Mucosa of rectum (tissue), 2 donors: ENCODE measurements at regions not wholly inside any gene's neighbourhood (a gene's known extent, or its start where the extent isn't known, plus 50 kb on each side); places are given as distances from the start of the nearest gene placed in this dataset.

Experiments
- H3K27ac ChIP-seq, 2 donors: one replicate each; pipeline ENCODE4 v1.7.0; 2013; ENCODE audit warnings: inconsistent platforms in 2 of 2, low read depth in 2 of 2, low read length in 2 of 2
- H3K27me3 ChIP-seq, 2 donors: one replicate each; pipeline ENCODE4 v1.7.0; 2013; ENCODE audit warnings: low read length in 2 of 2; ENCODE audit not compliant: control insufficient read depth in 2 of 2, insufficient read depth in 2 of 2
- H3K36me3 ChIP-seq, 2 donors: one replicate each; pipeline ENCODE4 v1.7.0; 2013; ENCODE audit warnings: low read length in 2 of 2; ENCODE audit not compliant: control insufficient read depth in 2 of 2, insufficient read depth in 2 of 2
- H3K4me1 ChIP-seq, 2 donors: one replicate each; pipeline ENCODE4 v1.7.0; 2013; ENCODE audit warnings: low read length in 2 of 2, mild to moderate bottlenecking in 1 of 2; ENCODE audit not compliant: control insufficient read depth in 2 of 2, insufficient read depth in 2 of 2
- H3K4me3 ChIP-seq, 2 donors: one replicate each; pipeline ENCODE4 v1.7.0; 2013; ENCODE audit warnings: low read length in 2 of 2
- H3K9ac ChIP-seq, 2 donors: one replicate each; pipeline ENCODE4 v1.7.0; 2013; ENCODE audit warnings: low read length in 2 of 2, low read depth in 1 of 2, mild to moderate bottlenecking in 1 of 2
- H3K9me3 ChIP-seq, 2 donors: one replicate each; pipeline ENCODE4 v1.7.0; 2013; ENCODE audit warnings: low read length in 2 of 2; ENCODE audit not compliant: control insufficient read depth in 2 of 2
- donor health status: healthy.
- donor health status: Normal muscosa, but diverticular disease.

DNA sequence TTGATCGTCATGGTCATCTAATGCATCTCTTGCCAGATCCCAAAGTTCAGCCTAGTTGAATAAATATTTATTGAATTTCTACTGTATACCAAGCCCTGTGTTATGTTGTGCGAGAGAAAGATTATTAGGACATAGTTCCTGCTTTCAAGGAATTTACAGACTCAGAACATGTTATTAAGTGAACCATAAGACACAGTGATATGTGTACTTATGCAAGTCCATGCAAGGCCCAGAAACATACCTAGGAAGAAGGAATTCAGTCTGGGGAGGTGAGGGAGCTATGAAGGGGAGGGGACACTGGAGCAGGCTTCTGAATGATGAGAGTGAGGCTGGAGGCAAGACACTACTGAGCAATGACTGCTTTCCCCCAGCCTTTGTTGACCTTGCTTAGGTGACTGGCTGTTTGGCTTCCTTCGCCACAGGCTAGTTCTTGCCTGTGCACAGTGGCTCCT is 81.4 kb downstream of the ACAA2 start:
- Histone ChIP-seq H3K4me3 (no peak overlapping the region), H3K9ac (no peak overlapping the region), H3K27ac (no peak overlapping the region), H3K4me1 (peaks cover 4 to 6% of the 10 kb centered on the region in 2 donors), H3K36me3 (no peaks in the 10 kb centered on the region), H3K9me3 (no peaks in the 10 kb centered on the region), H3K27me3 (no peaks in the 10 kb centered on the region)

- H3K27me3 ChIP-seq = no peaks in the 10 kb centered on the region
- no peaks in the 10 kb centered on the region for H3K9me3 ChIP-seq
- no peak overlapping the region for H3K4me3 ChIP-seq
- no peaks in the 10 kb centered on the region for H3K36me3 ChIP-seq
- peaks cover 4 to 6% of the 10 kb centered on the region in 2 donors for H3K4me1 ChIP-seq
- no peak overlapping the region for H3K9ac ChIP-seq
- H3K27ac ChIP-seq = no peak overlapping the region
Observed at GRCh38 chr18:49731421-49731841, 81.9 kb downstream of the ACAA2 start.

GRCh38 chr18:49730951-49731391 is 82.4 kb downstream of the ACAA2 start:
- no peaks in the 10 kb centered on the region for H3K27me3 ChIP-seq
- H3K36me3 ChIP-seq = no peaks in the 10 kb centered on the region
- H3K9me3 ChIP-seq = no peaks in the 10 kb centered on the region
- peaks cover 4 to 6% of the 10 kb centered on the region in 2 donors for H3K4me1 ChIP-seq
- H3K27ac ChIP-seq = no peak overlapping the region
- H3K4me3 ChIP-seq = no peak overlapping the region
- no peak overlapping the region for H3K9ac ChIP-seq

GRCh38 chr18:49728542-49728941 is 84.8 kb downstream of the ACAA2 start:
- Histone ChIP-seq H3K4me1 (peaks cover 9 to 11% of the 10 kb centered on the region in 2 donors), H3K27ac (no peak overlapping the region), H3K4me3 (no peak overlapping the region), H3K27me3 (no peaks in the 10 kb centered on the region), H3K9ac (no peak overlapping the region), H3K36me3 (no peaks in the 10 kb centered on the region), H3K9me3 (no peaks in the 10 kb centered on the region)

DNA sequence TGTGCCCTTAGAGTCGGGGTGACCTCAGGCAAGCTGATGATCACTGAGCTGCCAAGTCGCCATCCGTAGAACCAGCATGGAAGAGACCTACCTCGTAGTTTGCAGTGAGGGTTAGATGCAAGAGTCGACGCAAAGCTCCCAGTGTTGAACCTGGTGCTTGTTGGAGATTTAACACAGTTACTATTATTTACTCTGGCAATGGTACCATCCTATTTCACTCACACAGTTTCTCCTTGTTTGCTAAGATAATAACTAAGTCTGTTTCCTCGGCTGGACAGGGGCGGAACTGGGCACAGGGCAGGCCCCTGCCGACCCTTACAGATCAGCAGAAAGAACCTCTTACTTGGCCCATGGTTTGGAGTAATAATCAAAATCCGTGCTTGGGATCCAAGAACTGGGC is 85.5 kb downstream of the ACAA2 start:
- no peaks in the 10 kb centered on the region for H3K36me3 ChIP-seq
- no peak overlapping the region for H3K9ac ChIP-seq
- H3K4me1 ChIP-seq = peaks cover 13 to 18% of the 10 kb centered on the region in 2 donors
- H3K27ac ChIP-seq = no peak overlapping the region
- no peaks in the 10 kb centered on the region for H3K9me3 ChIP-seq
- no peaks in the 10 kb centered on the region for H3K27me3 ChIP-seq
- H3K4me3 ChIP-seq = no peak overlapping the region

DNA sequence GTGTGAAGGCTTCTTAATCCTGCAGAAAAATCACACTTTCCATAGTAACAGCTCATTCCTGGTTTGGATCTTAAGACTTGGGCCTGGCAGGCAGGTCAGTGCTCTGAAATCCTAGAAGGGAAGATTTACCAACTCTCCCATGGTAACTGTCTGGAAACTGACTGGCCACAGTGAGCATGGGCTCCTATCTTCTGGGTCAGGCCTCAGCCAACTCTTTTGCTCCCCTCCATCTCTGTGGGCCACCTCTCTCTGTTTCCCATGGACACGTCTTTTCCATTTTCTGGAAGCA is 86.7 kb downstream of the ACAA2 start:
- Histone ChIP-seq H3K27me3 (no peaks in the 10 kb centered on the region), H3K36me3 (no peaks in the 10 kb centered on the region), H3K4me3 (no peak overlapping the region), H3K9me3 (no peaks in the 10 kb centered on the region), H3K4me1 (peaks cover 13 to 24% of the 10 kb centered on the region in 2 donors), H3K9ac (no peak overlapping the region), H3K27ac (no peak overlapping the region)

- H3K4me1 ChIP-seq = peaks cover 12 to 23% of the 10 kb centered on the region in 2 donors
- H3K9ac ChIP-seq = no peak overlapping the region
- H3K27me3 ChIP-seq = no peaks in the 10 kb centered on the region
- no peaks in the 10 kb centered on the region for H3K36me3 ChIP-seq
- no peaks in the 10 kb centered on the region for H3K9me3 ChIP-seq
- peak overlapping the region in 1 of 2 donors; percentile 35 for H3K27ac ChIP-seq
- H3K4me3 ChIP-seq = no peak overlapping the region
Observed at GRCh38 chr18:49725809-49726674, 87.3 kb downstream of the ACAA2 start.

GRCh38 chr18:49723648-49724180 is 89.6 kb downstream of the ACAA2 start:
- peaks cover 9 to 19% of the 10 kb centered on the region in 2 donors for H3K4me1 ChIP-seq
- no peaks in the 10 kb centered on the region for H3K36me3 ChIP-seq
- peak overlapping the region in 1 of 2 donors; percentile 36 for H3K9ac ChIP-seq
- no peaks in the 10 kb centered on the region for H3K9me3 ChIP-seq
- H3K27ac ChIP-seq = peak overlapping the region; percentile 7 to 26
- H3K27me3 ChIP-seq = no peaks in the 10 kb centered on the region
- peak overlapping the region in 1 of 2 donors; percentile 23 for H3K4me3 ChIP-seq

- Histone ChIP-seq H3K36me3 (no peaks in the 10 kb centered on the region), H3K4me3 (no peak overlapping the region), H3K9ac (no peak overlapping the region), H3K27ac (peak overlapping the region; percentile 4 to 44), H3K27me3 (no peaks in the 10 kb centered on the region), H3K4me1 (peaks cover 9 to 19% of the 10 kb centered on the region in 2 donors), H3K9me3 (no peaks in the 10 kb centered on the region)
Observed at GRCh38 chr18:49722477-49722876, 90.9 kb downstream of the ACAA2 start.

DNA sequence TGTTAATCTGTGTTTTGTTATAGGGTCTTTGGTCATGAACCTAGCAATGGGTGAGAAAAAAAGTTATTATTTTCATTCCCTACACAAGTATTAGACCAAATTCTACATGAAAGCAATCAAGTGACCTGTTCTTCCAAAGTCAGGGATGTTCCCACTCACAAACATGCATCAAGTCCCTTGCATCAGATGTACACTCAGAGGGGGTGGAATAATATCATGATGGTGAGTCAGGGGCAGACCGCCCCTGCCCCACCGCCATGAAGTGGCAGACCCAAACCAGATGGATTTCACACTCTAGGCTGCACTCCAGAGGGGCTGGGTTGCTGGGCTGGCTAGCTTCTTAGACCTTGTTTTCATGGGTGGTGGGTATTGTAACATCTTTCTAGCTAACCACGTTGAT is 91.4 kb downstream of the ACAA2 start:
- H3K4me1 ChIP-seq = peaks cover 9 to 19% of the 10 kb centered on the region in 2 donors
- peak overlapping the region in 1 of 2 donors; percentile 13 for H3K27ac ChIP-seq
- no peaks in the 10 kb centered on the region for H3K27me3 ChIP-seq
- no peak overlapping the region for H3K4me3 ChIP-seq
- no peaks in the 10 kb centered on the region for H3K9me3 ChIP-seq
- H3K36me3 ChIP-seq = no peaks in the 10 kb centered on the region
- no peak overlapping the region for H3K9ac ChIP-seq
